ENCODE measurements at regions not wholly inside any gene's neighbourhood (a gene's known extent, or its start where the extent isn't known, plus 50 kb on each side); places are given as distances from the start of the nearest gene placed in this dataset.

GRCh38 chr12:97790281-97790680 lies 327.7 kb downstream of the RMST start:
- Histone ChIP-seq H3K4me2 (ENCODE audit: insufficient read depth, insufficient read length, low read length) (no peak overlapping the region), H3K23ac (ENCODE audit: insufficient read length, low read depth, low read length) (no peak overlapping the region), H3K18ac (ENCODE audit: insufficient read length, low read depth, low read length) (no peak overlapping the region), H3K79me1 (ENCODE audit: insufficient read depth, low read depth, low read length, poor library complexity, severe bottlenecking) (no peaks in the 10 kb centered on the region), H2BK5ac (ENCODE audit: insufficient read length, low read length) (no peak overlapping the region), H3K4me1 (ENCODE audit: insufficient read depth, low read length) (no peaks in the 10 kb centered on the region), H3K14ac (ENCODE audit: insufficient read depth, low read length) (no peak overlapping the region), H3K56ac (ENCODE audit: insufficient read length, low read depth, low read length) (no peak overlapping the region), H2AK5ac (ENCODE audit: insufficient read length, low read length) (no peak overlapping the region), H2AFZ (ENCODE audit: low read length) (no peak overlapping the region), H2BK20ac (ENCODE audit: low read depth, low read length, poor library complexity, severe bottlenecking) (no peak overlapping the region), H3K27ac (ENCODE audit: insufficient read length, low read depth, low read length) (no peak overlapping the region), H2BK15ac (ENCODE audit: low read depth, low read length) (no peak overlapping the region), H2BK120ac (ENCODE audit: low read depth, low read length, poor library complexity, severe bottlenecking) (no peak overlapping the region), H3K9me3 (ENCODE audit: control insufficient read depth, low read depth, low read length) (peaks cover 5% of the 10 kb centered on the region), H3K23me2 (ENCODE audit: insufficient read length, low read depth, low read length, poor library complexity, severe bottlenecking) (no peaks in the 10 kb centered on the region), H3K27me3 (ENCODE audit: insufficient read depth, low read length) (no peaks in the 10 kb centered on the region), H4K20me1 (ENCODE audit: control insufficient read depth, insufficient read depth, insufficient read length) (no peaks in the 10 kb centered on the region), H4K91ac (ENCODE audit: insufficient read length, low read depth, low read length) (no peak overlapping the region), H3K4ac (ENCODE audit: low read depth, low read length) (no peak overlapping the region), H4K8ac (replicated peaks; ENCODE audit: insufficient read length, low read depth, low read length) (no peak overlapping the region), H2BK12ac (ENCODE audit: insufficient read length, low read depth, low read length) (no peak overlapping the region), H3K79me2 (ENCODE audit: insufficient read depth, low read length) (no peaks in the 10 kb centered on the region), H4K5ac (ENCODE audit: insufficient read length, low read depth, low read length) (no peak overlapping the region), H3K9ac (ENCODE audit: extremely low read depth, insufficient read length, low read length) (no peak overlapping the region), H3T11ph (ENCODE audit: low read length) (no peak overlapping the region)
- Mint-ChIP-seq H3K9me3 (peaks cover 30 to 44% of the 10 kb centered on the region in 2 experiments), H3K4me3 (no peak overlapping the region), H3K36me3 (ENCODE audit: insufficient read depth in 1 of 3, low read depth in 3 of 3) (peaks cover 4 to 48% (median 26%) of the 10 kb centered on the region in 3 experiments), H3K4me1 (peaks cover 3 to 4% of the 10 kb centered on the region in 2 experiments), H3K27me3 (ENCODE audit: low read depth) (0 out of 2 replicates have a peak, but pooled peaks cover 2% of the 10 kb centered on the region), H3K27ac (no peak overlapping the region)
- TF ChIP-seq, protein P1, sequence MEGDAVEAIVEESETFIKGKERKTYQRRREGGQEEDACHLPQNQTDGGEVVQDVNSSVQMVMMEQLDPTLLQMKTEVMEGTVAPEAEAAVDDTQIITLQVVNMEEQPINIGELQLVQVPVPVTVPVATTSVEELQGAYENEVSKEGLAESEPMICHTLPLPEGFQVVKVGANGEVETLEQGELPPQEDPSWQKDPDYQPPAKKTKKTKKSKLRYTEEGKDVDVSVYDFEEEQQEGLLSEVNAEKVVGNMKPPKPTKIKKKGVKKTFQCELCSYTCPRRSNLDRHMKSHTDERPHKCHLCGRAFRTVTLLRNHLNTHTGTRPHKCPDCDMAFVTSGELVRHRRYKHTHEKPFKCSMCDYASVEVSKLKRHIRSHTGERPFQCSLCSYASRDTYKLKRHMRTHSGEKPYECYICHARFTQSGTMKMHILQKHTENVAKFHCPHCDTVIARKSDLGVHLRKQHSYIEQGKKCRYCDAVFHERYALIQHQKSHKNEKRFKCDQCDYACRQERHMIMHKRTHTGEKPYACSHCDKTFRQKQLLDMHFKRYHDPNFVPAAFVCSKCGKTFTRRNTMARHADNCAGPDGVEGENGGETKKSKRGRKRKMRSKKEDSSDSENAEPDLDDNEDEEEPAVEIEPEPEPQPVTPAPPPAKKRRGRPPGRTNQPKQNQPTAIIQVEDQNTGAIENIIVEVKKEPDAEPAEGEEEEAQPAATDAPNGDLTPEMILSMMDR (conservative IDR thresholded peaks at IDR 0.05) = no peak
- no CpG with 5 or more reads among the region's 1 CpG for WGBS (ENCODE audit: extremely low coverage, insufficient read length, low lambda C conversion rate)
- DNase-seq = no peak

All from H9 (cell line).